Kidney (tissue), 13 donors: ENCODE measurements at regions not wholly inside any gene's neighbourhood (a gene's known extent, or its start where the extent isn't known, plus 50 kb on each side); places are given as distances from the start of the nearest gene placed in this dataset.

Experiments used
- DNase-seq, 5 donors: peaks; one replicate each; pipeline ENCODE4 v3.0.0-alpha.2; 2013 to 2020
- FAIRE-seq: peaks from 2 replicates; lab custom pipeline; 2012; peaks lifted over from hg19 to GRCh38; lab: Jason Lieb, UNC
- H3K27ac ChIP-seq, 2 donors: one replicate each; pipeline ENCODE4 v1.7.0; 2013; ENCODE audit warnings: low read depth in 2 of 2, low read length in 2 of 2, inconsistent platforms in 1 of 2
- H3K27me3 ChIP-seq: one replicate; pipeline ENCODE4 v1.7.1; 2013; ENCODE audit warnings: low read length, inconsistent platforms; ENCODE audit not compliant: control insufficient read depth, insufficient read depth
- H3K36me3 ChIP-seq, 3 donors: one replicate each; pipeline versions ENCODE4 v1.7.0 to v1.7.1; 2013; ENCODE audit warnings: low read length in 3 of 3, control low read depth in 1 of 3, inconsistent platforms in 1 of 3; ENCODE audit not compliant: insufficient read depth in 3 of 3, control insufficient read depth in 2 of 3
- H3K4me1 ChIP-seq, 3 donors: one replicate each; pipeline versions ENCODE4 v1.7.0 to v1.7.1; 2013; ENCODE audit warnings: low read length in 3 of 3, inconsistent platforms in 1 of 3, low read depth in 1 of 3; ENCODE audit not compliant: control insufficient read depth in 2 of 3, insufficient read depth in 2 of 3
- H3K4me3 ChIP-seq, 3 donors: one replicate each; pipeline versions ENCODE4 v1.7.0 to v1.8.1; 2013; ENCODE audit warnings: low read length in 3 of 3, control low read depth in 1 of 3, inconsistent platforms in 1 of 3
- H3K9ac ChIP-seq, 3 donors: one replicate each; pipeline versions ENCODE4 v1.7.0 to v1.7.1; 2013; ENCODE audit warnings: low read length in 3 of 3, control low read depth in 1 of 3, inconsistent platforms in 1 of 3
- H3K9me3 ChIP-seq, 3 donors: one replicate each; pipeline versions ENCODE4 v1.7.0 to v1.7.1; 2013; ENCODE audit warnings: low read length in 3 of 3, control low read depth in 1 of 3, inconsistent platforms in 1 of 3; ENCODE audit not compliant: control insufficient read depth in 2 of 3, insufficient read depth in 1 of 3
- intact Hi-C: fragments of 100-400 bp; cut with DNase I; formaldehyde crosslinking; loops from one replicate; pipeline ENCODE4 v1.11.1; 2022
- TF ChIP-seq, protein P1 (sequence below): IDR thresholded peaks from 3 replicates; pipeline ENCODE4 v1.5.1; 2012; ENCODE audit warnings: mild to moderate bottlenecking, moderate library complexity, borderline replicate concordance; ENCODE audit not compliant: insufficient read depth; ENCODE audit errors: extremely low read depth
- donor health status: control.
- donor health status: control.
- donor health status: control.
- donor health status: control.
- donor health status: control.
- donor health status: DM: yes; HTN: yes; CAD: no.
- donor health status: Normal renal cell carcinoma (clear cell type).

DNA sequence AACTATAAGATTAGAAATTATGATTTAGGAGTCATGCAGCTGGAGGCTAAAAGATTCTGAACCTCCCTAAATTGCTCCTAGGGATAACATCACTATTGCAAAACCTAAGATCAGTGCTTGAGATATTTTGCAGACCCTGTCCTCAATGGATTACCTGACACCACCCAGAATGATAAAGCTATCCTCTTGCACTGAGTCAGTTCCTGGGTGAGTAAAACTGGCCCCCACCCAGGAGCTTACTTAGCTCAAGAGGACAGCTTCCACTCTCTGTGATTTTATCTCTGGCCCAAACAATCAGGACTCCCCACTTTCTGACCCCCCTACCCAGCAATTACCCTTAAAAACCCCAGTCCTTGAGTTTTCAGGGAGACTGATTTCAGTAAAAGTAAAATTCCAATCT is 2074.4 kb upstream of the RAG2 start:
- TF ChIP-seq, protein P1, sequence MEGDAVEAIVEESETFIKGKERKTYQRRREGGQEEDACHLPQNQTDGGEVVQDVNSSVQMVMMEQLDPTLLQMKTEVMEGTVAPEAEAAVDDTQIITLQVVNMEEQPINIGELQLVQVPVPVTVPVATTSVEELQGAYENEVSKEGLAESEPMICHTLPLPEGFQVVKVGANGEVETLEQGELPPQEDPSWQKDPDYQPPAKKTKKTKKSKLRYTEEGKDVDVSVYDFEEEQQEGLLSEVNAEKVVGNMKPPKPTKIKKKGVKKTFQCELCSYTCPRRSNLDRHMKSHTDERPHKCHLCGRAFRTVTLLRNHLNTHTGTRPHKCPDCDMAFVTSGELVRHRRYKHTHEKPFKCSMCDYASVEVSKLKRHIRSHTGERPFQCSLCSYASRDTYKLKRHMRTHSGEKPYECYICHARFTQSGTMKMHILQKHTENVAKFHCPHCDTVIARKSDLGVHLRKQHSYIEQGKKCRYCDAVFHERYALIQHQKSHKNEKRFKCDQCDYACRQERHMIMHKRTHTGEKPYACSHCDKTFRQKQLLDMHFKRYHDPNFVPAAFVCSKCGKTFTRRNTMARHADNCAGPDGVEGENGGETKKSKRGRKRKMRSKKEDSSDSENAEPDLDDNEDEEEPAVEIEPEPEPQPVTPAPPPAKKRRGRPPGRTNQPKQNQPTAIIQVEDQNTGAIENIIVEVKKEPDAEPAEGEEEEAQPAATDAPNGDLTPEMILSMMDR, result no peak
- no peak overlapping the region for H3K27ac ChIP-seq

DNA sequence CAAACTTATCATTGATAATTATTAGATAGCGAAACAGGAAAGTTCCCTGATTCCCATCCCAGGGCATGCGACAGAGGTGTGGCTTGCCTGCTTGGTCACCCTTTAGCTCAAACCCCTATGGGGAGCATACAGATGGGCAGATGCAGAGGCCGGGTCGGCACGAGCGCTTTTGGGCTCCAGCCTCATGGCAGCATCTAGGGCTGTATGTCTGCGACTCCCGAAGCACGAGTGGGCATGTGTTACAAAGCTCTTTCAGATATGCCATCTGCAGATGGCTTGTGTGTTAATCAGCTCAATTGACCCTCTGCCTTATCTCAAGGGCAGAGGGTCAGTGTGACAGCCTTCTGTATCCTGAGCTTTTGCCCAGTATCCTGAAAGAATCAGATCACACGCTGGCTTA is 2069.3 kb upstream of the RAG2 start:
- DNase-seq (peak in 1 of 5 donors; percentile 49), FAIRE-seq (no peak)
- H3K27me3 ChIP-seq, result no peaks in the 10 kb centered on the region
- TF ChIP-seq, protein P1, result no peak
- H3K36me3 ChIP-seq, result no peaks in the 10 kb centered on the region
- H3K4me1 ChIP-seq, result no peaks in the 10 kb centered on the region
- H3K27ac ChIP-seq, result no peak overlapping the region
- no peak overlapping the region for H3K9ac ChIP-seq
- H3K4me3 ChIP-seq, result no peak overlapping the region
- H3K9me3 ChIP-seq, result peaks cover 0 to 4% (median 2%) of the 10 kb centered on the region in 3 donors
- intact Hi-C loops, result no loop called here

More for the DNA sequence above, 2074.4 kb upstream of the RAG2 start:
- DNase-seq (no peak), FAIRE-seq (no peak)
- Histone ChIP-seq H3K9me3 (peaks cover 0 to 4% (median 0%) of the 10 kb centered on the region in 3 donors), H3K4me1 (no peaks in the 10 kb centered on the region), H3K27me3 (no peaks in the 10 kb centered on the region), H3K9ac (no peak overlapping the region), H3K36me3 (no peaks in the 10 kb centered on the region), H3K4me3 (no peak overlapping the region)
- intact Hi-C loops, result no loop called here

DNA sequence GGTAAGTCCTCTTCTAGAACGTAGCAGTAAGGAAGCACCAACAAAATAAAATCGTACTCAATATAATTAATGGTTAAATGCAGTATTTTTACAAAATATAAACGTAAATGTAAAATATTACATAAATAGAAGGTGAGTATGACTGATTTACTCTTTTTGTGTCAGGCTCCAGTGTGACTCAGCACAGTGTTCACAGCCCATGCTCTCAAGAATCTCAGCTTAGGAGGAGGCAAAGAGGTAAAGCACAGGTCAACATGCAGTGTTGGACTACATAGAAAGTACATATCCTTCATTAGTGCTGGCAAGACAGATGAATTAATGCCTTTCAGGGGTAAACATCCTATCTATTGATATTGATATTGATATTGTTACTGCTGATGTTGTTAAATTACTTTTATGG is 2050.6 kb upstream of the RAG2 start:
- Histone ChIP-seq H3K4me1 (no peaks in the 10 kb centered on the region), H3K27me3 (no peaks in the 10 kb centered on the region), H3K36me3 (no peaks in the 10 kb centered on the region), H3K9ac (no peak overlapping the region), H3K9me3 (no peaks in the 10 kb centered on the region), H3K27ac (no peak overlapping the region), H3K4me3 (no peak overlapping the region)
- TF ChIP-seq, protein P1, result no peak
- FAIRE-seq (no peak), DNase-seq (no peak)
- intact Hi-C loops, result no loop called here

DNA sequence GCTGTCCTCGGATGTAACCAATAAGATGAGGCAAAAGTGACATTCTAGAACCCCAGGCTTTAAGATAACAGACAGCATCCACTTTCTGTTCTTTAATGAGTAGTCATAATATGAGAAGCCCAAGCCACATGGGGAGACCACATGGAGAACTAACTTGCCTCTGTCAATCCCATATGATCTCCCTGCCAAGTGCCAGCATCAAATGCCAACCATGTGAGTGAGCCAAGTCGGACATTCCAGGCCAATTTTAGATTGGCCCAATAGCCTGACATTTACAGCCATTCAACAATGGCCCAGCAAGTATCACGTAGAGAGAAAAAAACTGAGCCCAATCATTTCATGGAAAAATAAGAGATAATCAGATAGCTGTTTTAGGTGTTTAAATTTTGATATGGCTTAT is 2048.3 kb upstream of the RAG2 start:
- Histone ChIP-seq H3K9ac (no peak overlapping the region), H3K27ac (no peak overlapping the region), H3K36me3 (no peaks in the 10 kb centered on the region), H3K4me1 (no peaks in the 10 kb centered on the region), H3K27me3 (no peaks in the 10 kb centered on the region), H3K4me3 (no peak overlapping the region), H3K9me3 (no peaks in the 10 kb centered on the region)
- DNase-seq (no peak), FAIRE-seq (no peak)
- TF ChIP-seq, protein P1, result no peak
- intact Hi-C loops, result no loop called here
